Gastroesophageal sphincter (tissue), 4 donors: ENCODE measurements at regions not wholly inside any gene's neighbourhood (a gene's known extent, or its start where the extent isn't known, plus 50 kb on each side); places are given as distances from the start of the nearest gene placed in this dataset.

ENCODE experiments used
- ATAC-seq: fragments of 150-250 bp; one replicate; pipeline ENCODE4 v1.9.1; 2016; ENCODE audit warnings: mild to moderate bottlenecking, moderate library complexity
- H3K27ac ChIP-seq, 4 donors: fragments of 200-600 bp; sonication (generic) in 3 of 4; 1 replicate in 3 of 4; 2 replicates in 1 of 4; pipeline ENCODE4 v1.5.1; 2016 to 2019
- H3K27me3 ChIP-seq: fragments of 200-600 bp; sonication (generic); one replicate; pipeline ENCODE4 v1.5.1; 2019
- H3K36me3 ChIP-seq, 2 donors: fragments of 200-600 bp; sonication (generic); one replicate each; pipeline ENCODE4 v1.5.1; 2019; ENCODE audit warnings: control low read depth in 1 of 2
- H3K4me1 ChIP-seq, 3 donors: fragments of 200-600 bp; sonication (generic); 1 replicate in 2 of 3; 2 replicates in 1 of 3; pipeline ENCODE4 v1.5.1; 2016 to 2019; ENCODE audit warnings: control low read depth in 2 of 3
- H3K4me3 ChIP-seq, 2 donors: fragments of 200-600 bp; sonication (generic); one replicate each; pipeline ENCODE4 v1.5.1; 2019; ENCODE audit warnings: mild to moderate bottlenecking in 1 of 2, moderate library complexity in 1 of 2
- H3K9me3 ChIP-seq, 3 donors: fragments of 200-600 bp; sonication (generic); one replicate each; pipeline ENCODE4 v1.5.1; 2017 to 2019; ENCODE audit warnings: control low read depth in 2 of 3
- EP300 ChIP-seq: sonication (generic); formaldehyde crosslinking; IDR thresholded peaks from one replicate; pipeline ENCODE4 v1.6.1; 2017; ENCODE audit warnings: antibody characterized with exemption, mild to moderate bottlenecking
- POLR2A ChIP-seq, 2 donors: fragments of 450-650 bp; IDR thresholded peaks; one replicate each; pipeline ENCODE4 v1.6.1; 2017; ENCODE audit warnings: antibody characterized with exemption in 2 of 2, mild to moderate bottlenecking in 2 of 2, moderate library complexity in 1 of 2
- POLR2AphosphoS5 ChIP-seq: sonication (generic); formaldehyde crosslinking; IDR thresholded peaks from one replicate; pipeline ENCODE4 v1.6.1; 2017; ENCODE audit warnings: antibody characterized with exemption
- WGBS, 2 donors: methylation state at CpG; one replicate each; pipeline ENCODE4 v1.1.5; 2018; ENCODE audit warnings: low coverage in 1 of 2; 5-methylcytosine and 5-hydroxymethylcytosine counted together
- TF ChIP-seq, protein P1 (sequence below), 4 experiments: fragments of 200-600 bp in 2 of 4; fragments of 450-650 bp in 2 of 4; sonication (generic) in 1 of 4; IDR thresholded peaks; one replicate each; pipeline ENCODE4 v1.5.1; 2017 to 2019; ENCODE audit warnings: antibody characterized with exemption in 4 of 4, mild to moderate bottlenecking in 2 of 4, moderate library complexity in 2 of 4

- Histone ChIP-seq H3K4me3 (no peak overlapping the region), H3K27me3 (no peaks in the 10 kb centered on the region), H3K9me3 (peaks cover 0 to 20% (median 2%) of the 10 kb centered on the region in 3 donors), H3K36me3 (no peaks in the 10 kb centered on the region), H3K27ac (no peak overlapping the region), H3K4me1 (no peaks in the 10 kb centered on the region)
- ATAC-seq: no peak
- TF ChIP-seq, protein P1, sequence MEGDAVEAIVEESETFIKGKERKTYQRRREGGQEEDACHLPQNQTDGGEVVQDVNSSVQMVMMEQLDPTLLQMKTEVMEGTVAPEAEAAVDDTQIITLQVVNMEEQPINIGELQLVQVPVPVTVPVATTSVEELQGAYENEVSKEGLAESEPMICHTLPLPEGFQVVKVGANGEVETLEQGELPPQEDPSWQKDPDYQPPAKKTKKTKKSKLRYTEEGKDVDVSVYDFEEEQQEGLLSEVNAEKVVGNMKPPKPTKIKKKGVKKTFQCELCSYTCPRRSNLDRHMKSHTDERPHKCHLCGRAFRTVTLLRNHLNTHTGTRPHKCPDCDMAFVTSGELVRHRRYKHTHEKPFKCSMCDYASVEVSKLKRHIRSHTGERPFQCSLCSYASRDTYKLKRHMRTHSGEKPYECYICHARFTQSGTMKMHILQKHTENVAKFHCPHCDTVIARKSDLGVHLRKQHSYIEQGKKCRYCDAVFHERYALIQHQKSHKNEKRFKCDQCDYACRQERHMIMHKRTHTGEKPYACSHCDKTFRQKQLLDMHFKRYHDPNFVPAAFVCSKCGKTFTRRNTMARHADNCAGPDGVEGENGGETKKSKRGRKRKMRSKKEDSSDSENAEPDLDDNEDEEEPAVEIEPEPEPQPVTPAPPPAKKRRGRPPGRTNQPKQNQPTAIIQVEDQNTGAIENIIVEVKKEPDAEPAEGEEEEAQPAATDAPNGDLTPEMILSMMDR (IDR thresholded peaks at IDR 0.05): no peak
- TF ChIP-seq POLR2AphosphoS5: no peak
Measured at GRCh38 chr6:90429713-90430112, 133.1 kb upstream of the BACH2 start.

- H3K27me3 ChIP-seq: no peaks in the 10 kb centered on the region
- no peak overlapping the region for H3K27ac ChIP-seq
- 56 to 86% methylated on average over 1 of the region's 1 CpG for WGBS, 2 donors
- no peak overlapping the region for H3K4me3 ChIP-seq
- no peak for ATAC-seq
- no peak for TF ChIP-seq POLR2A (IDR thresholded peaks at IDR 0.05)
- no peak for TF ChIP-seq POLR2AphosphoS5
- TF ChIP-seq EP300: no peak
- TF ChIP-seq, protein P1 (IDR thresholded peaks at IDR 0.05): no peak
- no peaks in the 10 kb centered on the region for H3K36me3 ChIP-seq
- H3K4me1 ChIP-seq: no peaks in the 10 kb centered on the region
- H3K9me3 ChIP-seq: peaks cover 0 to 20% (median 2%) of the 10 kb centered on the region in 3 donors
Measured at GRCh38 chr6:90428514-90428913, 131.9 kb upstream of the BACH2 start.

DNA sequence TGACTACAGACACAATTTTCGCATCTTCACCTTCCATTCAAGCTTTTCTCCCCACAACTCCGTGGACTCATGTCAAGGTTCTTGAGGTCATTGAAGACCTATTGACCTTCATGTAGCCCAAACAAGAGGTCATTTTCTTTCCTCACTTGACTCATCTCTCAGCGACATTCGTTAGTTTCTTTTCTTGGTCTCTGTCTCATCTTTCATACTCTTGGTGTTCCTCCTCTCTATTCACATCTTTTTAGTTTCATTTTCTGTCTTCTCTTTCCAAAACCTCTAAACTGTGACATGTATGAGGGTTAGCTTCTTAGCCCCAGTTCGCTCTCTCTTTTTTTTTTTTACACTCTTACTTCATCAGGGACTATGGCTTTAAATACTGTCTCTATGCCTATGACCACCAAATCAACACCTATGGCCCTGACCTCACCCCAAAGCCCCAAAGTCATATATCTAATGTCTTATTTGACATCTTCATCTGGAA, 128.6 kb upstream of the BACH2 start:
- Histone ChIP-seq H3K4me1 (no peaks in the 10 kb centered on the region), H3K4me3 (no peak overlapping the region), H3K27me3 (no peaks in the 10 kb centered on the region), H3K9me3 (peaks cover 0 to 16% (median 2%) of the 10 kb centered on the region in 3 donors), H3K36me3 (no peaks in the 10 kb centered on the region), H3K27ac (no peak overlapping the region)
- ATAC-seq: no peak
- TF ChIP-seq EP300: no peak
- WGBS, 2 donors: 80 to 89% methylated on average over 5 of the region's 5 CpGs

DNA sequence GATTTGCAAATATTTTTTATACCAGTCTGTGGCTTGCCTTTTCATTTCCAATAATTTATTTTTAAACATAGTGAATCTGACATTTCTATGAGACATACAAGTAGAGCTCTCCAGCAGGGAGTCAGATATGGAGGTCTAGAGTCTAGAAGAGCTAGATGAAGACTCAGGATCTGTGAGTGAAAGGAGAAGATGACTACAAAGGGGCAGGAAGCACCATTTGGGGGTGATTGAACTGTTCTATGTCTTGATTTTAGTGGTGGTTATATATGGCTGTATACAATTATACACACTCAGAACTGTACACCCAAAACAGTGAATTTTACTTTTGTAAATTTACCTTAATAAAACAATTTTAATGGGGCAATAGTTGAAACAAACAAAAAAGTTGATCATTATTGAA, 127.9 kb upstream of the BACH2 start:
- Histone ChIP-seq H3K4me3 (no peak overlapping the region), H3K27ac (no peak overlapping the region), H3K36me3 (no peaks in the 10 kb centered on the region), H3K9me3 (peaks cover 0 to 9% (median 0%) of the 10 kb centered on the region in 3 donors), H3K4me1 (no peaks in the 10 kb centered on the region), H3K27me3 (no peaks in the 10 kb centered on the region)
- no peak for ATAC-seq
- no peak for TF ChIP-seq POLR2AphosphoS5
- TF ChIP-seq EP300: no peak
- TF ChIP-seq, protein P1 (IDR thresholded peaks at IDR 0.05): no peak
- TF ChIP-seq POLR2A (IDR thresholded peaks at IDR 0.05): no peak

- 71 to 100% methylated on average over 1 of the region's 1 CpG for WGBS, 2 donors
- TF ChIP-seq, protein P1 (IDR thresholded peaks at IDR 0.05): no peak
- no peak for TF ChIP-seq EP300
- no peak for TF ChIP-seq POLR2A (IDR thresholded peaks at IDR 0.05)
- TF ChIP-seq POLR2AphosphoS5: no peak
- H3K4me1 ChIP-seq: no peaks in the 10 kb centered on the region
- H3K9me3 ChIP-seq: no peaks in the 10 kb centered on the region
- H3K27me3 ChIP-seq: no peaks in the 10 kb centered on the region
- H3K36me3 ChIP-seq: no peaks in the 10 kb centered on the region
- ATAC-seq: no peak
- no peak overlapping the region for H3K27ac ChIP-seq
- no peak overlapping the region for H3K4me3 ChIP-seq
Measured at GRCh38 chr6:90421666-90422065, 125.0 kb upstream of the BACH2 start.

- Histone ChIP-seq H3K27ac (no peak overlapping the region), H3K9me3 (no peaks in the 10 kb centered on the region), H3K27me3 (no peaks in the 10 kb centered on the region), H3K4me1 (no peaks in the 10 kb centered on the region), H3K4me3 (no peak overlapping the region), H3K36me3 (no peaks in the 10 kb centered on the region)
- 82 to 96% methylated on average over 6 of the region's 6 CpGs for WGBS, 2 donors
- ATAC-seq: no peak
- TF ChIP-seq, protein P1 (IDR thresholded peaks at IDR 0.05): no peak
- TF ChIP-seq POLR2A (IDR thresholded peaks at IDR 0.05): no peak
Measured at GRCh38 chr6:90420500-90420899, 123.9 kb upstream of the BACH2 start.
